CMK (cell line): ENCODE measurements at regions not wholly inside any gene's neighbourhood (a gene's known extent, or its start where the extent isn't known, plus 50 kb on each side); places are given as distances from the start of the nearest gene placed in this dataset.
A peak's percentile ranks its signal among the peaks of the same experiment; 100 is the strongest.

Source experiments
- DNase-seq: peaks from one replicate; pipeline ENCODE4 v3.0.0-alpha.2; 2010; ENCODE audit warnings: low read depth

DNA sequence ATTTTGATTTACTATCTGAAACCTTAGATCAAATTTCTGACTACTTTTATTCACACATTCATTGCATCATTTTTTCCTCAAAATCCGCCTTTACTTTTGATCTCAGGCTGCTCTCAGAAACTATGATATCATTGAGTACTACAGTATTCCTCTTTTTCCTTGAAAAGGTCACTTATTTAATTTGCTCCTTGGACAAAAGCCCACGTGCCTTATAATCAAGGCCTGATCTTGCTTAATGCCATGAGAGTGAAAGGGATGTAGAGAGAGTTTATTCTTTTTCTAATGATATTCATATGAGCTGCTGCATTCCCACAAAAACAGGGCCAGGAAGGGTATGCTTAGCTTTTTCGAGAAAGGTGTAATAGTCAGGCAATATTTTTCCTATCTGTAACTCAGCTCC is 327.0 kb downstream of the ETS1 start:
- no peak for DNase-seq

DNA sequence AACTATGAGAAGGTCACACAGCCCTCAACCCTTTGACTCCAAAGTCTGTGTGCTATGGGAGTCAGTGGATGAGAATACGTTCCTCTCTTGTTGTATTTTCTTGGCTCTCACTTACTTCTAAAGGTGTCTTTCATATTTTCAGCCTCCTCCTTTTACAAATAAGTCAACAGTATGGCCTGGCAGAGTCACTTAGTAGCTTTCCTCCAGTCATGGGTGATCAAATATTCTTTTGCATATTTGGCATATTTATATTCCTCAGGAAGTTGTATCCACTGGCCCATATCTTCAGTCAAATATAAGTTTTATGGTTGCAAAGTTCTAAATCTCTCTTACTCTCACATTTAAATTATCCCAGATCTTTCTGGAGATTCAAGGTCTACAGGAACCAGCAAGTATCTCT is 327.5 kb downstream of the ETS1 start:
- DNase-seq: no peak

DNA sequence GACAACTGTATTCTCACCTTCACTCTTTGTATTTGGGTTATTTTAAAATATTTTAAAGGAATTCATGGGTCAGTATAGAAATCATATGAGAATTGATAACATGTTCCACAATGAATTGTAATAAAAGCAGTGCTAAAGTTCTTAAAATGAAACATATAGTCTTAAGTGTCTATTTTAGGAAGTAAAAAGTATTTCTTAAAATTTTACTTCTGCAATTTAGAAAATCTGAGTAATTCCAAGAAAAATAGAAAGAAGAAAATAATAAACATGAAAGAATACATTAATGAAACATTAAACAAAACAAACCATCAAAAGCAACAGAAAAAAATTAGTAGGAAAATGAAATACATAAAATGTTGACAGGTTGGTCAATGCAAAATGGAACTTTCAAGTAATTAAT is 332.4 kb downstream of the ETS1 start:
- DNase-seq: no peak

DNA sequence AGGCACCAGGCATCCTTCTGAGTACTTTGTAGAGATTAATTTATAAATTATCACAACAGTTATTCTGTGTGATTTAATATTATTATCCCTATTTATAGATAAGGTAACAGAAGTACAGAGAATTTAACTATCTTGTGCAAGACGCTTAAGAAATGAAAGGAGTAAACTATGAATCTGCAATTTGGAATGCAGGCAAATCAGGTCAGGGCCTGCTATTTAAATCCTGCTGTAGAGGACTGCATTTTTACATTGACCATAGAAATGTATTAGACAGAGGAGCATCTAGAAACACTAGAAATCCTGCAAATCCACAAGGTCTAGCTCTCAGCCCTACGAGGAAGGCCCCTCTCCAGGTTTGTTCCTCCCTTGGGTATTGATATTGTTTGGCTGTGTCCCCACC is 336.2 kb downstream of the ETS1 start:
- DNase-seq: no peak

DNA sequence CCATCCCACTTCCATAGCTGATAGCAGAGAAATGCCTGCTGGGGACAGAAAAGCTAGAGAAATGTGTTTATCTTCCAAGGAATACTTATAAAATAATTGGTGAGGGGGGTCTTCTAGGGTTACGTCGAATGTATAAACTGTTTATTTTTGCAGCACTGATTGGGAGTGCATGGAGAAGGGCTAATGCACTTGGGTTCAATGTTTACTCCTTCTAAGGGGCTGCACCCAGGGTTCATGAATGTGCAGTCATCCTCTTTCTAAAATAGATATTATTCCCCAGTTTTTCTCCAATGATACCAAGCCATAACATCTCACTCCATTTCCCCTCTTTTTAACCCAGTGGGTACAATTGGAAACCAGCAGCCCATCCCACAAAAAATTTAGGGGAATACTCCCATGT is 336.9 kb downstream of the ETS1 start:
- no peak for DNase-seq

DNA sequence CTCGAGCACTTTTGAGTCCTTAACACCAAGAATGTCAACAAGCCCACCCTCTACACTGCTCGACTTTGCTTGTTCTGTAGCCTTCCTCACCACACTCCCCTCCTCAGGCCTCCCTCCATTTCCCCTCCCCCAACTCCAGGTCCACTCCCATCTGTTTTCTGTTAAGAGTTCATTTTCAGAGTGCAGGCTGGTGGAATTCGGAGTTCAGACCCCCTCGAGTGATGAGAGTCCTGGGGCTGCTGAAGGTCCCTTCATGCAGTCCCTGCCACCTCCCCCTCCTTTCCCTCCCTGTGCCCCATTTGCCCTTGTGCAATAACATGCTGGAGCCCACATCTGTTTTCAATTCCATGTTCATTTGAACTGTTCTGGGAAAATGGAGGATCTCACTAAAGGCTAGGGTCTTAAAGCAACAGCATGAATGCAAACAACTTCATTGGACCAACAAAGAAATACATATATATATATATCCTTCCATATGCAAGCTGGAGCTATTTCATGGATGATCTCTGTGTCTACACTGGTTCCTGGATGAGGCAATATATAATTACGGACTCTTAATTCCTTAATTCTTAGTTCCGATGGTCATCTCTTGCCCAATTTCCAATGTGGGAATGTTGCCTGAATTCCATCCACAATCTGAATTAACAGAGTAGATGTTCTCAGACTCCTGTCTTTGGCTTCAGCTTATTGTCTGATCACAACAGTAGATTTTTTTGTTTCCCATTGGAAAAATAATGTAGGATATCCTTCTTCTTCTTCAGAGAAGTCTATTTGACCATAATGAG is 340.4 kb downstream of the ETS1 start:
- DNase-seq: no peak

DNA sequence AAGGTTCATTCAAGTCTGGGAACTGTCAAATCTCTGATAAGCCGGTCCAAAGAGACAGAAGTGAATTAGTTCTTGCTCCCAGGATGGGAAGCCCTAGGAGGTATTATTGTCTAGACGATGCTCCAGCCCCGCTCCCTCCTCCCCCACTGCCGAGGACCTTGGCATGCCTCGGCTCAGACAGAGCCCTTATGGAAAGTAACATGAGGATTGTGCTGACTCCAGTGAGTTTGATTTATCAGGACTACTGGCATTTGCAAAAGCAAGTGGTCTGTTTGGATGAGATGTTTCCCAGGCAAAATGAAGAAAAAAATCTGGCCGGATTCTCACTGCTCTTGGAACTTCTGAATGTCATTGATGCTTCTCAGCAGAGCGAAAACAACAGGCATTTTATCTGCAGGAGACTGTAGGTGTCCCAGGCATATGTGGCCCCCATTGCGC is 341.0 kb downstream of the ETS1 start:
- no peak for DNase-seq

DNA sequence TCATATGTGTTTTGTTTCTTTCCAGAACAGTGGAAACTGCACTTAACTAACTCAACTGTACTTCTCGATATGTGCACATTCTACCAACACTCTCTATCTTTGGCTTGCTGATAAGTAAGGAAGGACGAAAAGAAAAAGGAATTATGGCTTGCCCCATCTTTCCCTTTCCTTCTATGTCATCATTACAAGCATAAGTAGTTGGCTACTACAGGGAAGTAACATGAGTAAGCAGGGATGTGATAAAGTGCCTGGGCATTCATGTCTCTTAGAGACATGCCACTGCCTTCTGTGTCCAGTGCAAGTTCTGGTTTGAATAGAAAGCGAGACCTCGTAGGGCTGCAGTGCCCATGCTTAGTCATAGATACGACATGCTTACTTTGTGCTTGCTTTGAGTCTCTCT is 342.5 kb downstream of the ETS1 start:
- DNase-seq: no peak

DNA sequence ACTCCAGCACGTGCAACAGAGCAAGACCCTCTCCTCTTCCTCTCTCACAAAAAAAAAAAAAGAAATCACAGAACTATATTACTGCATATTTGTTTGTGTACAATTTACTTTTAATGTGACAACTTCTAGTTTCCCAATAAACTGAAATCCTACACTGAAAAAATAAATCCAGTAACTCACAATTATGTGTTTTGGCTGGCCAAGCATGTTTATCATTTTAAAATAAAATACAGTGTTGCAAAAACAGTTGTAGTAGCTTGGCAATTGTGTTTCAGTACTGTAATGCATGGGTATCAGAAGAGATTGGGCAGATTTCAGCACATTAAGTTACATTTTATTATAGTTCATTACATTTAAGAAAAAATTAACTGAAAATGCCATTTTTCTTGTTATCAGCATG is 344.9 kb downstream of the ETS1 start:
- no peak for DNase-seq

DNA sequence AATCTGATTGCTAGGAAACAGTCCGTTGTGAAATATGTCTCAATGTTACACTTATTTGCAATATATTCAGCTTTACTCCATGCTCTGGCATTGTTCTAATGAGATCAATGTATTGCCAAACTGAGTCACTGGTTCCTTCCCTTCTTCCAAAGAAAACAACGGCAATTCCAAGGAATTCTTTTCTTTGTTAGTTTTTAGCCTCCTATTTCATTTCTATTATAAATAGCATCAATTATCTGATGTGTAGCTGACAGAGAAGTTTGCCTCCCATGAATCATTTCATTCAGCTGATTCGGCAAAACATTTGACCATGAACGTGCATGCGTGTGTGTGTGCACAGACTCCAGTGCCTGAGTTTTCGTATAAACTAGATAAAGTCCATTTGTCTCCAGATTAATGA is 346.8 kb downstream of the ETS1 start:
- DNase-seq: no peak

DNA sequence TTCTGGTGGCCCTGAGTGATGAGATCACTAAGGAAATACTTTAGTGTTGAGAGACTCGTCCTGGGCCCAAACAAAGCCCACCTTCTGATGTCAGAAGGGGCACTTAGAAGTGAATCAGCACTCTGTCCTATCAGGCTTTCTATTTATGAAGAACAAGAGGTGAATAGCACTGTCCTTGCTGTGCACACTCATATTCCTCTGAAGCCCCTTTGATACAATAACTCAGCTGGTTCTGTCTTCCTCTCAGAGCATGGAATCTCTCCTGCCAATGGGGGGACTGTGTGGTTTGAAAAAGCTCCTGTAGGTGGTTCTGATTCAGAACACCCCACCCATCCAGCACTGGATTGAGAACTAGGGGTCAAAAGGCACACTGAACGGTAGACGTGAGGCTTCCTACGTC is 348.1 kb downstream of the ETS1 start:
- DNase-seq: no peak

DNA sequence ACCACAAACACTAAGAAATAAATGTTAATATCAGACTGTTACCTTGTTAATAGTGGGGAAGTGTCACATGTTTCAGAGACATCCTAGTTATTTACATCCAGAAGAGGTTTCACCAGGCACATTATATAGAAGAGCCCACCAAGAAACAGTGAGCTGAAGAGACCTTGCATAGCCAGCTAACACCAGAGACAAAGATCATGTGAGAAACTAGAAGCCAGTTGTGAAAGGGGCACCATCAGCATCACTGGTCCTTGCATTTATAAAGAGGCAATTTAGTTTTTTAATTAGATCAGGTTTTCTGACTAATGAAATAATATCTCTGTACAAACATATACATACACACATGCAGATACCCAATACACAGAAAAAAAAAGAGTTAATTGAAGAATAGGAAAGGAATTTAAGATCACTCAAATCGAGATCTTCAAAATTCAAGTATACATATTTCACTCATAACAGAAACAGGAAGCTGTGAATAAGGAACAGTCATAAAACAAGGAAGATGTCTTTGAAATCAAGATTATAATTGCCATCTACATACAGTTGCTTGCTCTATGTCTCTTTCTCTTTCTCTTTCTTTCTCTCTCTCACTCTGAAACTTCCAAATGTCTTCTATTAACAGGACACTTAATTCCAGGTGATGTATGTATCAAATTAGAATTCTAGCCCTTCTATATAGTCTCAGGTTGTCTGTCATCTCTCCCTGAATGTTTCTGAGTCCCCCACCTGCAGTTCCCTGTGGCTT is 348.7 kb downstream of the ETS1 start:
- no peak for DNase-seq

DNA sequence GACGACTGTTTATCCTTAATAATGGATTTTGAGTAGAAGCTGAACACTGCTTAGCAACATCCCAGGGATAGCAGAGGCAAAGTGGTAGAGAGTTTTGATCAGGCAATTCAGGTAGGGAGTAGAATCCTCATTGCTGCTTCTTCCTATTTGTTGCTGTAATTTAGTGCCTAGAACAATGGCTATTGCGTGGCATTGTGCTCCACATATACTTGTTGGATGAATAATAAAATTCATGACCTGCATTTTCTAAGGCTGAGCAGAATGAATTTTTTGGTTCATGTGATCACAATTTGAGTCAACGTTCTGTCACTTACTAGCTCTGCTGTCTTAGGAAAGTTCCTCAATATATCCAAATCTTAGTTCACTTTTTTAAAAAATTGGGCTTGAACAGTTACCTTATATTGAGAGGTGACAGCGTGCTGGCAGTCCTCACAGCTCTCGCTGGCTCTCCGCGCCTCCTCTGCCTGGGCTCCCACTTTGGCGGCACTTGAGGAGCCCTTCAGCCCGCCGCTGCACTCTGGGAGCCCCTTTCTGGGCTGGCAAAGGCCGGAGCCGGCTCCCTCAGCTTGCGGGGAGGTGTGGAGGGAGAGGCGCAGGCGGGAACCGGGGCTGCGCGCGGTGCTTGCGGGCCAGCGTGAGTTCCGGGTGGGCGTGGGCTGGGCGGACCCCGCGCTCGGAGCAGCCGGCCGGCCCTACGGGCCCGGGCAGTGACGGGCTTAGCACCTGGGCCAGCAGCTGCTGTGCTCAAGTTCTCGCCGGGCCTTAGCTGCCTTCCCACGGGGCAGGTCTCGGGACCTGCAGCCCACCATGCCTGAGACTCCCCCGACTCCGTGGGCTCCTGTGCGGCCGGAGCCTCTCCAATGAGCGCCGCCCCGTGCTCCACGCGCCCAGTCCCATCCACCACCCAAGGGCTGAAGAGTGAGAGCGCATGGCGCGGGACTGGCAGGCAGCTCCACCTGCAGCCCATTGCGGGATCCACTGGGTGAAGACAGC is 350.6 kb downstream of the ETS1 start:
- no peak for DNase-seq

DNA sequence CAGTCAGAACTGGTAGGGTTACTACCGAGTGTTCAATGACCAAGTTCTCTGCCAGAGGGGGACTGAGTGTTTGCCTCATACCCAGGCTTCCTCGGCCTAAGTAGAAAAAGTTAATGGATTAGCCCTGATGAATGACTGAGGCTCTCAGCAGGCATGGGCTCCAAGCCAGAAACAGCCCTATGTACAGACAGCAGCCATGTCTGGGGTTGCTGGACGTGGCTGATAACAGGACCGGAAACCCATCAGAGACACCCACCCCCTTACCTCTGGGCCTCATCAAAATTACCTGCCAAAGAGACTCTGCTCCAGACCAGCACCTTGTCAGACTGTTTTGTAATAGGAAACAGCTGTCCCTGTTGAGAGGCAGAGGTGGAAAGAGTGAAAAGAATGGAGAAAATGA is 351.4 kb downstream of the ETS1 start:
- DNase-seq: peak; percentile 68

DNA sequence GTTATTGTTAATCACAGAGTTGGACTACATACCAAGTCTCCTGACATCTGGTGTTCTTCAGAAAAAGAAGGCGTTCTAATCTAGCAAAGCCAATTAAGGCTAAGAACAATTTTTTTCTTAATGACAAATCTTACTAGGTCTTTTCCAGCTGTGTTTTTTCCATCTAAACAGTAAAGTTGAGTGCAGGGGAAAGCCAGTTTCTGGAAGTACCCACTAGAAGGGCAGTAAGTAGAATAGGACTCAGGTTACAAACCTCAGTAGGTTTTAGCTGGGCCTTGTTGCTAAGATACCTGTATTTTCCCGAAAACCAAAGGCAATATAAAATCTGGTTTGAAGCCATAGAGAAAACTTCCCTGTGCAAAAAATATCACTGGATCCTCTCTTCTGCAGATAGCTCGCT is 351.9 kb downstream of the ETS1 start:
- DNase-seq: no peak

DNA sequence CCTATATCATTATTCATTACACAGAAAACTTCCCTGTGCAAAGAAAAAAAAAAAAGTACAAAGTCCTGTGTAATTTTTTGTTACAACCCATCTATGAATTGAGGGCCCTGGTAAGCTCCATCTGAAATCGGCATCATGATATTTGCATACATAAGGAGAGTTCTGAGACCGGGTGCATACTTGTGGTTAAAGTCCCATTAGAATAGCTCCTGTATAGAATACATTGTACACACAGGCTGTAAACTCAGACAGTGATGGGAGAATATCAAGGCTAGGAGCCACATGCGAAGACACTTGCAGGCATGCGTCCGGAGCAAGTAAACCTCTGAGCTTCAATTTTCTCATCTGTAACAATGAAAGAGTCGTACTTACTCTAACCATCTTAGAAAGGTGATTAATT is 353.2 kb downstream of the ETS1 start:
- DNase-seq: no peak

DNA sequence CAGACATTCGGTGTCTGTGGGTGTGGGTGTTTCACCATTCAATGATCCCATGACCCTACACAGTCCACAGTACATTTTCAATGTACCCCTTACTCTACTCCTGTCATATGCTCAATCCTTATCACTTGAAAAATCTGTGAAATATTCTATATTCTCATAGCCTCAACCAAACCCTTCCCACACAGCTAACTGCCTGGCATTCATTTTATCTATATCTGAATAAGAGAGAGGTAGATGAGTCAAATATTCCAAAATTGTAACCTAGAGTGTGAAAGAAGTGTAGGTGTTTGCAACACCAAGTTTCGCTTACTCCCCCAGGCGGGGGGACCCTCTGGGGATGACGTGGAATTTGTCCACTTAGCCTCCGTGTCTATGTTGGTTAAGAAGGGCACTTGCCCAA is 354.8 kb downstream of the ETS1 start:
- no peak for DNase-seq

DNA sequence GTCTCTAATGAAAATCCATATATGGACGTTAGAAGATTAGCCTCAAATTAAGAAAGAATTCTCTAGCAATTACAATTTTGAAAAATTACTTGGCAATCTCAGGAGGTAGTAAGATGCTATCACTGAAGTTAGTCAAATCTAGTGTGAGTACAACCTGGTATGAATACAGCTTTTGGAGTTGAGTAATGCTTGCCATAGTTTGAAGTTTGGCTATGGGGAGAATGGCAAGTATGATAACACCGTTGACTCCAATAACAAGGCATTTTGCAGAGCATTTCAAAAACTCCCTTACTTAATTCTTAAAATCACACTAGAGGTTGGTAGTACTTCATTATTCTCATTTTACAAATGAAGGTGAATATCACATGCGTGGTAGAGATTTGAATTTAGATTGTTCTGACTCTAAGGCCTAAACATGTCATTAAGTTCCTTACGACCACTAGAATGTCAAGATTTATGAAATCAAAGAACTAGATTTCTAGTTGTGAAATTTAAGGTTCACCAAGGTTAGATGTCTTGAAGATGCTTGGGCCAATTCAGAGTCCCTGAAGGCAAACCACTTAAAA is 355.4 kb downstream of the ETS1 start:
- no peak for DNase-seq

DNA sequence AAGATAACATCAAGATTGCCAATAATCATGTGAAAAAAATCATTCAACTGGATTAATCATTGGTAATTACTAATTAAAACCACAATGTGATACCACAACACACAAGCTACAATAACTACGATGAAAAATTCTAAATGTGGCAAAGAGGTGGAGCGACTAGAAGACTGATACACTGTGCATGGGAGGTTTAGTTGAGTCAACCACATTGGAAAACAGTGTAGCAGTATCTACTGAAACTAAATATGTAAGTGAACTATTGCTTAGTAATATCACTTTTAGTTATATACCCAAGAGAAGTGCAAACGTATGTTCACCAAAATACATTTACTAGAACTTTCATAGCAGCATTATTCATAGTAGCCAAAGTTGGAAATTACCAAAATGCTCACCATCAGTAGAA is 359.9 kb downstream of the ETS1 start:
- DNase-seq: no peak

DNA sequence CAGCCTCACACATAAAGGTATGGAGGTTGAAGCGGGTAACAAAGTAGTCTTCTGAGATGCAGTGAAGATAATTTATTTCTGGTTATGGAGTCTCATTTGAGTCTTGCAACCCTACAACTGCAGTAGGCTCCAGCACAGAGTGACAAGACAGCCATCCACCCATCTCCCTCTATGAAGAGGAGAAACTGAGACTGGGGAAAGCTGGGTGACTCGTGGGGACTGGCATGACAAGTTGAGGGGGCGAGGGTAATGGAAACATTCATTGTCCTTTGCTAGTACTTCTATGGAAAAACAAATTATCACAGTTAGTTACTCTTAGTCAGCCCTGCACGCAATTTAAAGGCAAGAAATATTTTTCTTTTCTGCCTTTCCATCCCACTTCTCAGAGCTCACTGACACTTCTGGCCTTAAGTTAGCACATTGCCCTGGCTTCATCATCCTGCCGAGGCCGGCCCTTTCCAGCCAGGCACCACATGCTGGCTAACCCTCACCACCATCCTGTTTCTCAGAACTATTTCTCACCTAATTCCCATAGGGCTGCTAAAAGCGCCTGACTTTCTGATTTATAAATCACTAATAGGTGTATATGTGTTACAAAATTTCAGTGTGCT is 361.1 kb downstream of the ETS1 start:
- no peak for DNase-seq

DNA sequence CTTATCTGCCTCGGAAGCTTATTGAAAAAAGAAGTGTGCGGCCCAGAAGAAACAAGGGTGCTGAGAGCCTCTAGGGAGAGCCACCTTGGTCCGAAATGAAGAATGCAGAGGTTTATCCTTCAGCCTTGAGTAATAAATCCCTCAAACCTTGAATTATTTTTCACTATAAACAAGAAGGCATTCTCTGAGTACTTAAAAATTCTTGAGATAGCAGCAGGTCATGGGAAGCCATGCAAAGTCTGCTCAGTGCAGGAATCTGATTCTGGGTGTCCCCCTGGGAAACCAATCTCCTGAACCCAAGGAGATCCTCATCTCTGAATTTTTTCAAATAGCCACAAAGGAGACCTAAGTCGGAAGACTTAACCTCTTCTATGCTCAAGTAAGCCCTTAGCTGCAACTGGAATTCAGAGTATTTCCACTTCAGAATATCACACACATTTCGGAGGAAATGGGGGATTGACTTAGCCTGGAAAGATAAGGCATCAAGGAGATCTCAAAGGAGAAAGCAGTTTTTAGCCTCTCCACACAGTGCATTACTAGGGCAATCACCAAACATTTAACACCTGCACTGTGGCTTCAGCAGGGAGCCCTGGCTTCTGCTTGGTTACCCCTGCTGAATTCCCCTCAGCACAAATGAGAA is 365.0 kb downstream of the ETS1 start:
- no peak for DNase-seq
